ENCODE measurements at regions not wholly inside any gene's neighbourhood (a gene's known extent, or its start where the extent isn't known, plus 50 kb on each side); places are given as distances from the start of the nearest gene placed in this dataset.

DNA sequence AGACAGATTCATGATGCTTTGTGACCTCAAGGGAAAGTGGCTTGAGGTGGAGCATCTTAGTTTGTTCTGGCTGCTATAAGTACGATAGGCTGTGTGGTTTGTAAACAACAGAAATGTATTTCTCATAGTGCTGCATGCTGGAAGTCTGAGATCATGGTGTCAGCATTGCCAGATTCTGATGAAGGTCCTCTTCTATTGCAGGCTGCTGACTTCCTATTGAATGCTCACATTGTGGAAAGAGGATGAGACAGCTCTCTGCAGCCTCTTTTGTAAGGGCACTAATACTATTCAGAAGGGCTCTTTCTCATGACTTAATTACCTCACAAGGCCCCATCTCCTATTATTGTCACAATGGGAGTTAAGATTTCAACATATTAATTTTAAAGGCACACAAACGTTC is 1674.0 kb upstream of the PCDH7 start:
- no peak overlapping the region for H3K4me3 ChIP-seq (ENCODE audit: low read depth, low read length)
- TF ChIP-seq, protein P1, sequence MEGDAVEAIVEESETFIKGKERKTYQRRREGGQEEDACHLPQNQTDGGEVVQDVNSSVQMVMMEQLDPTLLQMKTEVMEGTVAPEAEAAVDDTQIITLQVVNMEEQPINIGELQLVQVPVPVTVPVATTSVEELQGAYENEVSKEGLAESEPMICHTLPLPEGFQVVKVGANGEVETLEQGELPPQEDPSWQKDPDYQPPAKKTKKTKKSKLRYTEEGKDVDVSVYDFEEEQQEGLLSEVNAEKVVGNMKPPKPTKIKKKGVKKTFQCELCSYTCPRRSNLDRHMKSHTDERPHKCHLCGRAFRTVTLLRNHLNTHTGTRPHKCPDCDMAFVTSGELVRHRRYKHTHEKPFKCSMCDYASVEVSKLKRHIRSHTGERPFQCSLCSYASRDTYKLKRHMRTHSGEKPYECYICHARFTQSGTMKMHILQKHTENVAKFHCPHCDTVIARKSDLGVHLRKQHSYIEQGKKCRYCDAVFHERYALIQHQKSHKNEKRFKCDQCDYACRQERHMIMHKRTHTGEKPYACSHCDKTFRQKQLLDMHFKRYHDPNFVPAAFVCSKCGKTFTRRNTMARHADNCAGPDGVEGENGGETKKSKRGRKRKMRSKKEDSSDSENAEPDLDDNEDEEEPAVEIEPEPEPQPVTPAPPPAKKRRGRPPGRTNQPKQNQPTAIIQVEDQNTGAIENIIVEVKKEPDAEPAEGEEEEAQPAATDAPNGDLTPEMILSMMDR (conservative IDR thresholded peaks at IDR 0.05; ENCODE audit: low read depth, low read length), result no peak
- DNase-seq (ENCODE audit: low read depth), result peak; percentile 72

DNA sequence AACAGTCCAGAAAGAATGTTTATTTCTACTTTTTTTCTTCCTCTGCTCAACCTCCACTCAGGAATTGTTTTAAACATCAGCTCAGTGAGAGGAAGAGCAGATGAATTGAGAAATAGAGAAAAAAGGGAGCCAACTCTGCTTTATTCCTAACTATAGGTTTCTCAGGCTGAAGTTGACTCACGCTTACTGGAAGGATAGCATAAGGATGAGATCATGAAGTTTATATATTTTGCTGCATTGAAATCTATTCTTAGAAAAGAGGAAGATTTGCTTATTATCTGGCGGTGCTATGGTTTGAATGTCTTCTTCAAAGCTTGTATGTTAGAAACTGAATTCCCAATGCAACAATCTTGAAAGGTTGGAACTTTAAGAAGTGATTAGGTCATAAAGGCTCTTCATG is 1673.4 kb upstream of the PCDH7 start:
- peak; percentile 68 for DNase-seq (ENCODE audit: low read depth)
- TF ChIP-seq, protein P1 (conservative IDR thresholded peaks at IDR 0.05; ENCODE audit: low read depth, low read length), result no peak
- H3K4me3 ChIP-seq (ENCODE audit: low read depth, low read length), result no peak overlapping the region

DNA sequence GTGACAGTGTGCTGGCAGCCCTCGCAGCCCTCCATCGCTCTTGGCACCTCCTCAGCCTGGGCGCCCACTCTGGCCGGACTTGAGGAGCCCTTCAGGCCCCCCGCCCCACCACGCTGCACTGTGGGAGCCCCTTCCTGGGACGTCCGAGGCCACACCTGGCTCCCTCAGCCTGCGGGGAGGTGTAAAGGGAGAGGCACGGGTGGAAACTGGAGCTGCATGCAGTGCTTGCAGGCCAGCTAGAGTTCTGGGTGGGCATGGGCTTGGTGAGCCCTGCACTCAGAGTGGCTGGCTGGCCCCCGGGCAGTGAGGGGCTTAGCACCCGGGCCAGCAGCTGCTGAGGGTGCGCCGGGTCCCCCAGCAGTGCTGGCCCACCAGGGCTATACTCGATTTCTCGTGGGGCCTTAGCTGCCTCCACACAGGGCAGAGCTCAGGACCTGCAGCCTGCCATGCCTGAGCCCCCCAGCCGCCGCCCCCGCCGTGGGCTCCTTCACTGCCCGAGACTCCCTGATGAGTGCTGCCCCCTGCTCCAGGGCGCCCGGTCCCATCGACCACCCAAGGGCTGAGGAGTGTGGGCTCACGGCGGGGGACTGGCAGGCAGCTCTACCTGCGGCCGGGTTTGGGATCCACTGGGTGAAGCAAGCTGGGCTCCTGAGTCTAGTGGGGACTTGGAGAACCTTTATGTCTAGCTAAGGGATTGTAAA is 1672.7 kb upstream of the PCDH7 start:
- TF ChIP-seq, protein P1 (conservative IDR thresholded peaks at IDR 0.05; ENCODE audit: low read depth, low read length), result no peak
- H3K4me3 ChIP-seq (ENCODE audit: low read depth, low read length), result no peak overlapping the region
- no peak for DNase-seq (ENCODE audit: low read depth)

DNA sequence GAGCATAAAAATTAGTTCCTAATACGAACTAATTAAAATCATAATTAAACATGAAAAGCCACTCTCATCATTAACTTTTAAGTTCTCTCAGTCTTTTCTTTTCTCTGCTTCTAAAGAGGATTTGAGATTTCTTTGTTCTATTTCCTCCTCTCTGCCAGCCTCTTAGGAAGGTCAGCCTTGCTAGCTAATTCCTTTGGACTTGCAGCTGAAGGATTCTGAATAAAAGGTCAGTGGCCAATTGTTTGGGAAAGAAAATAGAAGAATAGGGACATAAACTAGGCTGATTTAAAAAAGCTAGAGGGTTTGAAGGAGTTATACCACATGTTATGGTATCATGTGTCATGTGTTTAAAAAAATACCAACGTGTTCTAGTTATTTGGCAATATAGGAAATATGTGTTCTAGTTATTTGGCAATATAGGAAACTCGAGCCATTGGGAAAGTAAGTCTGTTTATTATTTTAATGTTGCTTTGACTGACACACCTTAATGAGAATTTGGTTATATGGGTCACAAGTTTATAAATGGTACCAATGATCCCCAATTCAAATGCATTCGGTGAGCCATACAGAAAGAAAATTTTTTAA is 1668.7 kb upstream of the PCDH7 start:
- TF ChIP-seq, protein P1 (conservative IDR thresholded peaks at IDR 0.05; ENCODE audit: low read depth, low read length), result no peak
- peak; percentile 56 for DNase-seq (ENCODE audit: low read depth)
- H3K4me3 ChIP-seq (ENCODE audit: low read depth, low read length), result no peak overlapping the region

DNA sequence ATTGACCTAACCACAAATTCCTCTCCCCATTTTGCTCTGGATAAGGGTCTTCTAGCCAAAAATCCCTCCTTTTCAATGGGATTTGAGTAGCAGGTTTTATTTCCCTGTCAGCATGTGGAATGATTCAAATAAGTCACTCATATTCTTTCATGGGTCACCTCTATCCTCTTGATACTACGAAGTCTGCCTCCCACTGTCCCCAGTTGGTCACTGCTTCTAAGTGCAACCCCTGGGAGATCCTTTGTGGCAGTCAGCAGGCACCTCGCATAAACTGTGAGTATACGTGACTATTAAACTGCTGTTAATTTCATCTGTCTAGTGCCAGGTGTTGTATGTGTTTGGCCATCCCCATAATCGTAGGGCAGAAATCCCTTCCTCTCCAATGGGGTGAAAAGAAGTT is 1667.9 kb upstream of the PCDH7 start:
- H3K4me3 ChIP-seq (ENCODE audit: low read depth, low read length), result no peak overlapping the region
- DNase-seq (ENCODE audit: low read depth), result no peak
- TF ChIP-seq, protein P1 (conservative IDR thresholded peaks at IDR 0.05; ENCODE audit: low read depth, low read length), result no peak

DNA sequence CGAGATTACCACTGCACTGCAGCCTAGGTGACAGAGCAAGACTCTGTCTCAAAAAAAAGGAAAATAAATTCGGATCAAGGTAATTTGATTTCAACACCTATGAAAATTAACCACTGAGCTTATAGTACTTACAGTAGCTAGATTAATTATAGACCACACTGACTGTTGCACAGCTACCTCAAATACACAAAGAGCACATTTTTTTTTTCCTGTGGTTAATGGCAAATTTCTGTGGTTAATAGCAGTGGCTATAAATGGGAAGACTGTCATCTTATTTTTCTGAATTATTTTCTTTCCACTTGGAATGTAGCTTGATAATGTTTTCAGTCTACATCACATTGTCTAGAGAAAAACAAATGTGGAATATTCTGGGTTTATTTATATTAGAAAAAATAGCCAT is 1661.6 kb upstream of the PCDH7 start:
- TF ChIP-seq, protein P1 (conservative IDR thresholded peaks at IDR 0.05; ENCODE audit: low read depth, low read length), result no peak
- DNase-seq (ENCODE audit: low read depth), result peak; percentile 15
- no peak overlapping the region for H3K4me3 ChIP-seq (ENCODE audit: low read depth, low read length)

DNA sequence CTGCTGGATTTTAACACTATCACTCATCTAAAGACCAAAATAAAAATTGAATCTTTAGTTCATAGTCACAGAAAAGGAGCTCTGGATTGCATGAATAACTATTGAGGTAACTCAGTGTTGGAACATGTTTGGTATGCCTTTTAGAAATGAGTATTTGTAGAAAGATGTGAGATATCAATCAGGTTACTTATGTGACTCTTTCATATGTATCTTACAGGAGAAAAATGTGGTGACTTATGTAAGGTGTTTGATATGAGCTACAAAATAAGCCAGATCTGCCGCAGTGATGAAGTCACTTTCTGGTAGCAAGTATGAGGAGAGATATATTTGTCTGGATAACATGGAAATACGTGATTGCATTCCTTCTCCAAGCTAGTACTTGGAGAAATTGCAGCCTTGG is 1653.3 kb upstream of the PCDH7 start:
- DNase-seq (ENCODE audit: low read depth), result no peak
- TF ChIP-seq, protein P1 (conservative IDR thresholded peaks at IDR 0.05; ENCODE audit: low read depth, low read length), result no peak
- H3K4me3 ChIP-seq (ENCODE audit: low read depth, low read length), result no peak overlapping the region
